ENCODE measurements at regions not wholly inside any gene's neighbourhood (a gene's known extent, or its start where the extent isn't known, plus 50 kb on each side); places are given as distances from the start of the nearest gene placed in this dataset.

DNA sequence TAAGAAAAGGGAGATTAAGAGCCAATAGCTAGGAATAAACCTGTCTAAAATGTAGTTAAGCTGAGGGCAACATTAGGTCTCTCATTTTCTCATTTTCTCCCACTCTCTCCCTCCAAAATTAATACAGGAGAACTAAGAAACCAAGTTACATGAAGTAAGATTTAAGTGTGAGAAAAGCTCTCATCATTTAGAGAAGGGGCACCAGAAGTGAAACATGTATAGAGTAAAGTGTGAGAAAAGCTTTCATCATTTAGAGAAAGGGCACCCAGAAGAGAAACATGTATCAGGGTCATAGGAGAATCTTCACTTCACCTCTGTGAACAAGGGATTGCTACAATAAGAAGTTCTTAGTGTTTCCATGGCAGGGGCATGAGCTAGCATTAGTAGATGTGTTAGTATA is 132.4 kb upstream of the CNTN1 start:
- FAIRE-seq: no peak

DNA sequence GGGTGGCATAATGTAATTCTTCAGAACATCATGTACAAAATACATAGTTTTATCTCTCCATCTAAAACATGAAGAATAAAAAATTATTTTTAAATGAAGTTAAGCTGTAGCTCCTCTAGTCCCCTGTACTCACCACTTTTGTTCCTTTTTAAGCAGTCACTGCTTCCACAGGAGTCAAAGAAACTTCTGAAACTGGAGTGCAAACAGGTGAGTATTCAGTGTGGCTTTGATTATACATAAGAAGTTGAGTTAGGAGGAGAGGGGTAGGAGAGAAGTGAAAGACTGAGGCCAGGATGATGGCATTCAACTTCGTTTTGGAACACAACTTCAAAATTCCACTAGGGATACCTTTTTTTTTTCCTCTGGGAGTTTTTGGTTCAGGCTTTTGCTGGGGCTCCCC is 131.4 kb upstream of the CNTN1 start:
- no peak for FAIRE-seq

DNA sequence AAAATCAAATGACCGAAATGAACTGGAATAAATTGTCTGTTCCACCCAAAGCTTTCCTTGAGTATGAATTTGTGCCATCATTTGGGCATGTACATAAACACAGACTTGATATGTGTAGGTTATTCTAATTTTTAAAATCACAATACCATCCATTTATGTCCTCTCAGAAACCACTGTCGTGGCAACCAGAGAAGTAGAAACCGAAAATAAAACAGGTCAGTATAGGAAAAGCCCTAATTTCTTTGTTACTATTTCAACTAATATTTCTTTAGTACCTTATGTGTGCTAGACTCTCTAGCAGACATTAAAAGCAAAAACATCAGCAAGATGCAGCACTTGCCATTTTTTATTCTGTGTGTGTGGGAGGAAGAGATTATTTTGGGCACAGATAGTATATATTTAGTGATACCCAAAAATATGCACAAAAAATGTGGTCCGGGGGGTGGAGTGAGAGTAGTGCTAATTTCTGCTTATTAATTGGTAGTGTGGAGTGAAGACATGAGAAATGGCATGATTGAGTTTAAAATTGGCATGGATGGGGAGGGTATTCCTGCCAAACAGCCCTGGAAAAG is 130.8 kb upstream of the CNTN1 start:
- no peak for FAIRE-seq

DNA sequence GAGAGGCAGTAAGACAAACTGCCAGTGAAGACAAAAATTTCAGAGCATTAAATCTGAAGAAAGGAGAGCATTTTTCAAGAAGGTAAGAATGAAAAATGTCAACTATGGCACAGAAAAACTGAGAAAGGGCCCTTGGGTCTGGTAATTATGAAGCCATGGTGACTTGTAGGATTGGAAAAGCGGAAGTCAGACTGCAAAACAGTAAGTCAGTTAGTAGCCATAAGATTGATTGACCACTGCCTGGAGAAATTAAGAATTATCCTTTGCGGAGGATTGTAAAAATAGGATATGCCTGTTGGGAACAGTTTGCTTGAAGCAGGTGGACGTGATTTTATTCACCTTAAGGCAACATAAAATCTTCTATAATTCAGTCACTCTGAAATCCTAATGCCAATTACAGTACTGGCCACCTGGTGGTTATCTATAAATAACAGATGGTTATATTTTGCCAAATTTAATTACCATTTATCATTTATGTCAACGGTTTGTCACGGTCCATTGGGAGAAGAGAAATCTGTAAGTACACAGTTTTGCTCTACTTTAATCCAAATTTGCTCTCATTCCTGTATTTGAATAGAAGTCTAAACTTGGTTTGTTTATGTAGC is 127.1 kb upstream of the CNTN1 start:
- FAIRE-seq: no peak

DNA sequence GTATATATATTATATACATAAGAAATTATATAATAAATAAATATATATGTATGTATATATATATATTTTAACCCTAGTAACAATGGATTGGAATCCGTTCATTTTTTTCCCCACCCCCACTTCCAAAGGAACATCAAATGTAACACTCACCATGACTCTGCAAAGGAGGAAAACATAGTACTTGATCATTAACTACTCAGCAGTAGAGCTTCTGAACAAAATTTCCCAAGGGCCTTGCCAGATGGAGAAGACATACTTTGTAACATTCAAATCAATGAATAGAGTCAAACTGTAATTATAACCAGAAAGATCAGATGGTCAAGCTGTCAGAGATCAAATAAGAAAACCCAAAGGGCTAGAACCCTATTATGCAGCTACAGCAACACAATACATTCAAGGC is 126.0 kb upstream of the CNTN1 start:
- FAIRE-seq: no peak

DNA sequence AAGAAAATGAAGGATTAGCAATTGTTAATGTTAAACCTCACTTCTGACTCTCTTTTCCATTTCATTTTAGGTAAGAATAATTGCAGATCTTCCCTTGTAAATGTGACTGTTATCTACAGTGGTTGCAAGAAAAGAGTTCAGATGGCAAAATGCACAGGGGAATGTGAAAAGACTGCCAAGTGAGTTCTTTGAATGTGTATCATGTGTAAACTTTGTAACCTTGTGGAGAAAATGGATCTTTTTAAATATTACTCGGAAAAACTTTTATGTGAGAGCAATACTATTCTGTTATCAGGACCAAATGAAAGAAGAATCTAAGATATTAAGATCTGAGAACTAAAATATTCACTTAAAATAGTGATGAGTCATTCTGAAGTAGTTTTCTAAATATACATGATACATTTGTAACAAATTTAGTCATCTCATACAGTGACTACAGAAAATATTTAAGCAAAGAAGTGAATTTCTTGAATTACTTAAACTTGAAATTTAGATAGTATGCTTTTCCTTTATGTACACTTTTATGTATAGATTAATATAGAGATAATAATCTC is 122.5 kb upstream of the CNTN1 start:
- FAIRE-seq: no peak

DNA sequence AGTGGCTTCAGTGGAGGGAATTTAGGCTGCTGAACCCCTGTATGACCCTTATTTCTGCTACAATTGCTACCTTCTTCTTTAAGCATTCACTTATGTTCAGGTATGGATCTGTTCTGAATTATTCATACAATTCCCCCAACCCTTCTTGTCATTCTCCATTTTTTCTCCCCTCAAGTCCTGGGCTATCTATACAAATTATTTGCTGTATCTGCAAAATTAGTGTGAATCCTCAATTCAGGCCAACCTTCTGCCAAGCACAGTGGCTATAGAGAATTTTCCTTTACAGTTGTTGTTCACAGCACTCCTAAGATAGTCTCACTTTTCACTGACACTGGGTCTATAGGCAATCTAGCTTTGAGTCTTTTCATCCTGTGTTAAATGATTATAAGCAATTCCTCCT is 119.2 kb upstream of the CNTN1 start:
- FAIRE-seq: no peak

DNA sequence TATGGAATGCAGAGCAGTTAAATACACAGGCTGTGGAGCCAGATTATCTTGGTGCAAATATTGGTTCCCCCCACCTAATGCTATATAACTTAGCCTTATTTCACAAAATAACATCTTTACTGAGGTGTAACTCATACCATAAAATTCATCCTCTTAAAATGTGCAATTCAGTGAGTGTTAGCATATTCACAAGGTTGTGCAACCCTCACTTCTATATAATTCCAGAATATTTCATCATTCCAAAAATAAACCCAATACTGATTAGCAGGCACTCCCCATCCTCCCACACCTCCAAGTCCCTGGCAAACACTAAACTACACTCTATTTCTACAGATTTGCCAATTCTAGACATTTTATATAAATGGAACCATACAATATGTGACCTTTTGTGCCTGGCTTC is 116.3 kb upstream of the CNTN1 start:
- no peak for FAIRE-seq

DNA sequence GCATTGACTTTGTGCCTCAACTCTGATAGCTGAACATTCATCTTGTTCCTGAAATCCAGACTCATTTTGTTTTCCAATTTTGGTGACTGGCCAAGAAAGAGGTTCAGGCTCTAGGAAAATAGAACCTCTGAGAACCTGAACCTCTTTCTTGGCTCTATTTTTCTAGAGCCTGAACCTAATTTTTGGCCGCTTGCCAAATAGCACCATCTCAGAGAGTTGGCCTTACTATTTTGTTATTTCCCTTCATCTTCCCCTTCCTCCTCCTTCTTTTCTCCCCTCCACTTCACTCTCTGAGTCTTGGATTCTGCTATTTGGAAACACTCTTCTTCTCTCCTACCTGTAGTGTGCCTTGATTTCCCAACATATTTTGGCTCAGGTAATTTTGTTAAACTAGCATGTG is 114.4 kb upstream of the CNTN1 start:
- FAIRE-seq: no peak

DNA sequence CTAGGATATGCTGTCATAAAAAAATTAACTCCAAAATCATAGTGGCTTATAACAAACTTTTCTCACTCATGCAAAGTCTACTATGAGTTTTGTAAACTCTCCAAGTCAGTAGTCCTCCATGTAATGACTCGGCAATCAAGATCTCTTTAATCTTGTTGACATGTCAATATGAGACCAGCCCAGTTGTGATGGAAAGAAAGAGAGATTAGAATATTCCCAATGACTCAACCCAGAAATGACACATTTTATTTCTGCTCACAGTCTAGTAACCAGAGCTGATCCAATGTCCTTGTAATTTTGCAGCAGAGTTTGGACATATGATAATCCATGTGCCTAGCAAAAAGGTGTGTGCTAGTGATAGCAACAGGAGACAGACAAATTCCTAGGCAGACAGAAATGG is 112.6 kb upstream of the CNTN1 start:
- FAIRE-seq: no peak

DNA sequence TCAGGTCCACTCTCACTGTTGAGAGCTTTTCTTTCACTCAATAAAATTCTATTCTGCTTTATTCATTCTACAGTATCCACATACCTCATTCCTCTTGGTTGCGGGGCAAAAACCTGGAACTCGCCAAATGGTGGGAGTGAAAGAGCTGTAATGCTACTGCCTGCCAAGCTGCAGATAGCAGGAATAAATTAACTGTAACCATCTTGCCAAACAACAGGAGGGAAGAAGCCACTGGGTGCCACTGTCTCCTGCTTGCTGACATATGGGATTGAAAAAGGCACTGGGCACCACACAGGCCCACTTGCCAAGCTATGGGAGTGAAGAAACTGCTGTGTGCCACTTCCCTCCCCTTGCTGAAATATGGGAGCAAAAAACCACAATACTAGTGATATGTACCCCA is 111.9 kb upstream of the CNTN1 start:
- FAIRE-seq: no peak

DNA sequence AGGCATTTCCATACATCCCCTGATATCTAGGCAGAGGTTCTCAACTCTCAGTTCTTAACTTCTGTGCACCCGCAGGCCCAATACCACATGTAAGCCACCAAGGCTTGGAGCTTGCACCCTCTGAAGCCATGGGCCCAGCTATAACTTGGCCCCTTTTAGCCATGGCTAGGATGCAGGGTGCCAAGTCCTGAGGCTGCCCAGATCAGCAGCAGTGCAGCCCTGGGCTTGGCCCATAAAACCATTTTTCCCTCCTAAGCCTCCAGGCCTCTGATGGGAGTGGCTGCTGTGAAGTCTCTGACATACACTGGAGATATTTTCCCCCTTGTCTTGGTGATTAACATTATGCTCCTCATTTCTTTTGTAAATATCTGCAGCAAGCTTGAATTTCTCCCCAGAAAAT is 110.3 kb upstream of the CNTN1 start:
- FAIRE-seq: no peak

DNA sequence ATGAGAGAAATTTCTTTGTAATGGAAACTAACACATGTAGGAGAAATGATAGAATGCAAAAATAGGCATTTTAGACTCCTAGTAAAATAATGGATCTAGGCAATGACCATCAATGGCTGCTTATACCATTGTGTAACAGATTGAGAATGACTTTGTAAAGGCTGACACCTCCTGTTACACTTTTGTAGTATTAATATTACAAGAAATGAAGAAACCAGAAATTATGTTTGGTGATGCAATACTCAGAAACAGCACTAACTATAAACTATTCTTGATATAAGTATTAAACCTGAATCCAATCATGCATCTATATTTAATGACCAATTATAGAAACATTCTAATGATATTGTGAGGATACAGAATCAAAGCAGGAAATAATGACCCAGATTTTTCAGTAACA is 108.5 kb upstream of the CNTN1 start:
- no peak for FAIRE-seq

DNA sequence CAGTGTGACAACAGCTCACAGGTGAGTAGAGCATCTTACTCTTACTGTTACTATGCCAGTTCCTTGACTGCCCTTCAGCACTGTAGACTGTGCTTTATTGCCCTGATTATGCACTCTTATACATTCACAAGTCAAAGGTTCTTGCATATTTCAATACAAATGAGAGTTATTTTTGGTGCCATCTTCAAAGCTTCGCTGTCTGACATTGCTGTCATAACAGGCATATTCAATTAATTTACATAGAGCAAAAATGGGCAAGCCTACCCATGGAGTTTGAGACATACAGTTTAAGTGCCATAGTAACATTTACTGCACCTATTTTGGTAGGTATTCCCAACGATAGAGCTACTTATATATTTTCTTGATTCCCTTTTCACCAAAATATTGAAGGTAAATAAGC is 107.5 kb upstream of the CNTN1 start:
- no peak for FAIRE-seq

DNA sequence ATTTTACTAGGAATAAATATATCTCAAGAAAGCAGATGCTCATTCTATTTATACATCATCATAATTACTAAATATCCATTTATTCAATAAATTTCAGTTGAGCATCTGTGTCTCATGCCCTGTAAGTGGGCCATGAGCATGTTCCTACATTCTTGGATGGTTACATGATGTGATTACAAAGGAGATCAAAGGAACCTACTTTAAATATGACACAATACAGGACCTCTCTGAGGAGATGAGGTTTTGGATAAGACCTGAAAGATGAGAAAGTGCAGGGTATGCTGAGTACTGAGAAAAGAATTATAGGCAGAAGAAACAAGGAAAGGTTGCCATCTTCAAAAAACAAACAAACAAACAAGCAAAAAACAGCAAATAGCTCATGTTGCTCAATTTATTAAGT is 105.4 kb upstream of the CNTN1 start:
- FAIRE-seq: no peak

DNA sequence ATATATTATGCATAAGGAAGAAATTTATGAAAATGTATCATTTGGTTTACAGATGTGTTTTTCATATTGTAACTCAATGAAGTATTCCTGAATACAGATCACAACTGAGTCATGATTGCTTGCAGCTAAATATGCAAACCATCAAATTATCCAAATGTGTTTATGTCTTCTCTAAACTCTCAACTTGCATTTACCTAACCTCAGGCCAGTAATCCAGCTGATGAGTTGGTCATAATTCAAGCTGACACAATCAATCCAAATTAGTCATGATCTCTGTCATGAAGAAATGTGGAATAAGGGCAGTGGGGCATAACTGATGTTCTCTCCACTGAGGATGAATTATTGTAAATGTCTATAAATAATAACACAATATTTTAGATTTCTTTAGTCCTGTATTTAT is 104.8 kb upstream of the CNTN1 start:
- no peak for FAIRE-seq

DNA sequence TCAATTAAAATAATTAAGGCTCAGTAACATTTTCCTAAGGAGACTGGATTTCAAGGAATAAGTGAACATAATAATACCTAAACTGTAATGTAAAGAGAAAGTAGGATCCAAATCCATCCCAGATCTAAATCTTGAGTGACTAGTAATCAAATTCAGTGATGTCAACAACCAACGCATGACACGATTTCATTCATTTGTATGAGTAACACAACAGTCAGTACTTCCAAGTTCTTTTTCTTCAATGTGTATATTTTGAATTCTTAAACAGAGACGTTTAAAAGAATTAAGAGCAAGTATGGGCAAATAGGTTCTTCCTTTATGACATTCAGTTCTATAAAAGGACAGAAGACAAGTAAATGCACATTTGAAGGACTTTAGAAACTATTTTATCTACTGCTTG is 104.3 kb upstream of the CNTN1 start:
- FAIRE-seq: no peak

DNA sequence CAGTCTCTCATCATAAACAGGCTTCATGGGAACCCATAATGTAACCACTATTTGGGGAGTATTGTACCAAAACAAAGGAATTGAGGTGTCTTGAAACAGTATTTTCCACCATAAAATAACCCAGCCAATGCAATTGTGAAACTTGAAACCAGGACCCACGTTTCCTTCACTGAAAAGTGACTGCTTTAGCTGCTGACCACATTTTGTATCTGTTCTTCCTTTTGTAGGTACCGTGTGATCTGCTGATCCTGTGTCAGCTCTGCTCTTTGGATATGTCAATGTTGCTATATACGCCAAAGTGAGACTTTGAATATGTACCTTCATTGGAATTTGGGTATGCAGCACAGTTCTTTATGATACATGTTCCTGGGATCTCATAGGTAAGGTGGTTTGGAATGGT is 95.1 kb upstream of the CNTN1 start:
- no peak for FAIRE-seq

DNA sequence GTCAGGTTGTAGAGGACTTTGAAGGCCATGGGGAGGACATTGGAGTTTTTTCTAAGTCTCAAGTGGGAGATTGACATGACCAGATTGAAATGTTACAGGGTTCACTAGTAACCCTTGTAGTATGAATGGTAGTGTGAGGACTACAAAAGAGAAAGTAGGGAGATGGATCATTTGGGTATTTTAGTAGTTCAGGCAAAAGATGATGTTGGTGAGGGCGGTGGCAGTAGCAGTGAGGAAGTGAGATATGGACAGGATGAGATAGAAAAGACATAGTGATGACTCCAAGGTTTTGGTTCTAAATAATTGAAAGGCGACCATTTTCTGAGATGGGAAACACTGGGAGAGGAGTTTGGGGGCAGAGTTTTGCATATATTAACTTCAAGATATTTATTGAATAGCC is 94.2 kb upstream of the CNTN1 start:
- FAIRE-seq: no peak

DNA sequence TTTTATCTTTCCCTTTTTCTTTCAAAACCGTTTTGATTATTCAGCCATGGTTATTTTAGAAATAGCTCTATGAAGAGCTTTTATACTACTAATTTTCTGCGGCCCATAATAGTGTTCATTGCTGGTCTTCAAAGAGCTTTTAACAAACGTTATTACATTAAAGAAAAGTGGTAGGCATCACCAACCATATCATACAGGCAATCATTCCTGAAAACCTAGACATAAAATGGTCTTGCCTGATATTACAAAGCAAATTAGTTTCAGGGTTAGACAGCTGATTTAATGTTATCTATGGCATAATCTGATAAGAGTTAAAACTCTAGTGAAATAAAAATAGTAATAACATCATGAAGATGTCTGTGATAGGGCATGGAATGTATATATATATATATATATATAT is 89.7 kb upstream of the CNTN1 start:
- no peak for FAIRE-seq

DNA sequence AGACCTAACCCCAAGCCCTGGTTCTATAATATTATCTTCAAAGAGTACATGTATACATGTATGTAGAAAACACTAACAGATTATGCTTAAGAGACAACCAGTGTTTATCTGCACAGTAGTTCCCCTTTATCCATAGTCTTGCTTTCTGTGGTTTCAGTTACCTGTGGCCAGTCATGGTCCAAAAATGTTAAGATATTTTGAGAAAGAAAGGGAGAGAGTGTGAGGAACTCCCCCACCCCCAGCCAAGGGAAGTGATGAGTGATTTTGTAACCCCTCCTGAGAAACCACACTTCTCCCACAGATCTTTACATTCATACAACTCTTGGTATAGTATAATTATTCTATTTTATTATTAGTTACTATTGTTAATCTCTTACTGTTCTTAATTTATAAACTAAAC is 77.3 kb upstream of the CNTN1 start:
- peak; percentile 84 for FAIRE-seq

DNA sequence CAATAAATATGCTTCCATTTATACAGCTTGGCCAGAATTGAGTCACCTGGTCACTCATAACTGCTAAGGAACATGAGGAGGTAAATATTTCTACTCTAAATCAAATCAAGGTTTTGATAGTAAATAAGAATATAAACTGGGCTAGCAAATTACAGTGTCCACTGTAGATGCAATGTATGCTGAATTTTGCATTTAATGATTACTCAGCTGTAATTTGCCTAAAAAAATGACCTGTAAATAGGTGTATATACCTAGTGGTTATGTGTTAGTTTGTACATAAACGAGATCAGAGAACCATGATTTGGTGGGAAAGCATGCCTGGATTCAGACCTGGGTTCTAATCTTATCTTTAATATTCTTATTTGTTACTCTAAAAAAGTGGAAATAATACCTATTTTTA is 76.6 kb upstream of the CNTN1 start:
- FAIRE-seq: no peak

DNA sequence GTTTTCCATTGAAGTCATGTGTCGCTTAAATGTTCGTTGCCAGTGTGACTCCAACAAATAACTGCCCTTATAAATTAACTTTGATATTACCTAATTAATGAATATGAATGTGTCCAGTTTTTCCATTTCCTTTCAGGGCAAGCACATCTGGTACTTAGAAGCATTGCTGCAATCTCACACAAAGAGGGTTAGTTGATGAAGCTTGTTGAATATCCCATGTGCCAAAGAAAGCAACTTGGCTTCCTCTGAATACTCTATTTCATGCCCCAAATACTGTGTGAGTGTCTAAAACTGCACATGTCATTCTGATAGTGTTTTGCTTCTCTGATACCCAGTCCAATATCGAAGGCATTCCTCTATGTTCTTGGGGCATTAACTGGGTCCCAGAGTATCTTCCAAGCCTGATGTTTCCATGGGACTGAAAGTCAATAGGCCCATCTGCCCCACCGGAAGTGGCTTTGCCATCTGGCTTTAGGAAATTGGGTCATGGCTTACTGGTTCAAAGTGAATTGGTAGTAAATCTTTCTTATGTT is 75.8 kb upstream of the CNTN1 start:
- FAIRE-seq: no peak

DNA sequence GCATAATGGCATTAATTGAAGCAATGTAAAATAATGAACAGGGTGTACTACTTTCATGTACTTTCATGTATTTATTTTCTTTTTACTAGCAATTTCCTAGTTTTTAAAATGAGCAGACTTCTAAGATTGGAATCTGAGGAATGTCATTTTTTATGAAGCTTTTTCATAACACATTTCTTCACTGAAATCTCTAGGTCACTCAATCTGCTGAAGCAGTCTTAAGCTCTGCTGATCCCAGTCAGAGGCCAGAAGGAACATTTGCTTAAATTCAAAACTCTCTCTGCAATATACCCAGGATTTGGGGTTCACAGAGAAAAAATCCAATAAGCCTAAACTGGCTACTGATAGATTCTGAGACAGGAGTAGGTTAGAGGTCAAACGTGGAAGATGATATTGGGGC is 73.6 kb upstream of the CNTN1 start:
- peak; percentile 61 for FAIRE-seq

DNA sequence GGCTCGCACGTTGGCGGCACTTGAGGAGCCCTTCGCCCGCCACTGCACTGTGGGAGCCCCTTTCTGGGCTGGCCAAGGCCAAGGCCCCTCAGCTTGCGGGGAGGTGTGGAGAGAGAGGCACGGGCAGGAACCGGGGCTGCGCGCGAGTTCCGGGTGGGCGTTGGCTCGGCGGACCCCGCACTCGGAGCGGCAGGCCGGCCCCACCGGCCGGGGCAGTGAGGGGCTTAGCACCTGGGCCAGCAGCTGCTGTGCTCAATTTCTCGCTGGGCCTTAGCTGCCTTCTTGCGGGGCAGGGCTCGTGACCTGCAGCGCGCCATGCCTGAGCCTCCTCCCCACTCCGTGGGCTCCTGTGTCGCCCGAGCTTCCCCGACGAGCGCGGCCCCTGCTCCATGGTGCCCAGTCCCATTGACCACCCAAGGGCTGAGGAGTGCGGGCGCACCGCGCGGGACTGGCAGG is 71.6 kb upstream of the CNTN1 start:
- no peak for FAIRE-seq
